ENCODE measurements at regions not wholly inside any gene's neighbourhood (a gene's known extent, or its start where the extent isn't known, plus 50 kb on each side); places are given as distances from the start of the nearest gene placed in this dataset.

DNA sequence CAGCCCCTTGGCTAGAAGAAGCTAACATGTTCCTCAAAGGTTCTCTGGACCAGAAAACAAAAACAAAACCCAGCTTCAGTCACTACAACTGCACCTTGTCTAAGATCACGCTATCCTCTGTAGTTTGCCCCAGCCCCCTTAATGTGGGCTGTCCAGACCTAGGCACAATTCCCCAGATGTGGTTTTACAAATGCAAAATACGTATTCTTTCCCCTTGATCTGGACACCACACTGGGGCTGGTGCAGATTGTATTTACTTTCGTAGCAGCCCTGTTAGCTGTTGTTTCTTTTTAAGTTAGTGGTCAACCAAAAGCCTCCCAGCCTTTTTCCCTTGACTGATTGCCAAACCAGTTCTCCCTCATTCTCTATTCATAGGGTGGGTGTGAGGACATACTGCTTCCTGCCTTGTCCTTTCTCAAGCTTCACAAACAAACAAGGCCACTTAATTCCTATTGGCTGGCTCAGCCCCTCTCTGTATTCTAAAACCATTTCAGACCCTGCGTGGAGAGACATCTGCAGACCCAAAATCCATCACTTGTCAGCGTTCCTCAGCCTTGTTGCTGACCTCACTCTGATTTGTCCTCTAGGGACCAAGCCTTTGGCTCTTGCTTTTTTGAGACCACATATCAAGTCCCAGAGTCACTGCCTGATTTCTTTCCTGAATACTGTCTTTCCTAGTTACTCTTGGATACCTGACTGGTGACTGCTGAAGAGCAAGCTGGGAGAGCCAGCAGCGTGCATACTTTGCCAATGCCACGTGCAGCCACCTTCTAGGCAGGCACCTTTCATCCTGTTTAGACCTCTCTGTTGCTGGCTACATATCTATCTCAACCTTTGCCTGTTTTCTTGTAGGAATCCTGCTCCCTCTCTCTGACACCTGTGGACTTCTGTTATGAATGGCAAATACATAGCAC lies 96.4 kb upstream of the RAB3GAP2 start:
- DNase-seq (no peak), ATAC-seq (ENCODE audit: insufficient read depth, low read depth) (no peak)
- Histone ChIP-seq H2AFZ (ENCODE audit: low read depth, low read length) (no peak overlapping the region), H3K36me3 (ENCODE audit: insufficient read depth, low read length) (no peaks in the 10 kb centered on the region), H3K27me3 (ENCODE audit: insufficient read depth, low read length, poor library complexity) (no peaks in the 10 kb centered on the region), H3K27ac (ENCODE audit: low read length) (no peak overlapping the region), H3K79me2 (ENCODE audit: insufficient read depth, low read length) (no peaks in the 10 kb centered on the region), H3K4me3 (ENCODE audit: low read depth in 1 of 2, low read length in 2 of 2) (no peak overlapping the region), H3K9ac (ENCODE audit: low read depth, low read length) (no peak overlapping the region), H3K4me1 (ENCODE audit: insufficient read depth, low read length) (no peaks in the 10 kb centered on the region), H3K9me3 (ENCODE audit: insufficient read depth, low read length, severe bottlenecking) (no peaks in the 10 kb centered on the region), H4K20me1 (ENCODE audit: insufficient read depth, low read length) (no peaks in the 10 kb centered on the region), H3K4me2 (ENCODE audit: insufficient read depth, low read length) (no peak overlapping the region)
- no peak for TF ChIP-seq EZH2 (IDR thresholded peaks at IDR 0.05; ENCODE audit: borderline replicate concordance, low read depth, low read length, severe bottlenecking)
- TF ChIP-seq, protein P1, sequence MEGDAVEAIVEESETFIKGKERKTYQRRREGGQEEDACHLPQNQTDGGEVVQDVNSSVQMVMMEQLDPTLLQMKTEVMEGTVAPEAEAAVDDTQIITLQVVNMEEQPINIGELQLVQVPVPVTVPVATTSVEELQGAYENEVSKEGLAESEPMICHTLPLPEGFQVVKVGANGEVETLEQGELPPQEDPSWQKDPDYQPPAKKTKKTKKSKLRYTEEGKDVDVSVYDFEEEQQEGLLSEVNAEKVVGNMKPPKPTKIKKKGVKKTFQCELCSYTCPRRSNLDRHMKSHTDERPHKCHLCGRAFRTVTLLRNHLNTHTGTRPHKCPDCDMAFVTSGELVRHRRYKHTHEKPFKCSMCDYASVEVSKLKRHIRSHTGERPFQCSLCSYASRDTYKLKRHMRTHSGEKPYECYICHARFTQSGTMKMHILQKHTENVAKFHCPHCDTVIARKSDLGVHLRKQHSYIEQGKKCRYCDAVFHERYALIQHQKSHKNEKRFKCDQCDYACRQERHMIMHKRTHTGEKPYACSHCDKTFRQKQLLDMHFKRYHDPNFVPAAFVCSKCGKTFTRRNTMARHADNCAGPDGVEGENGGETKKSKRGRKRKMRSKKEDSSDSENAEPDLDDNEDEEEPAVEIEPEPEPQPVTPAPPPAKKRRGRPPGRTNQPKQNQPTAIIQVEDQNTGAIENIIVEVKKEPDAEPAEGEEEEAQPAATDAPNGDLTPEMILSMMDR (IDR thresholded peaks at IDR 0.05; ENCODE audit: borderline replicate concordance, extremely low read depth, low read length, poor library complexity, severe bottlenecking): no peak

DNA sequence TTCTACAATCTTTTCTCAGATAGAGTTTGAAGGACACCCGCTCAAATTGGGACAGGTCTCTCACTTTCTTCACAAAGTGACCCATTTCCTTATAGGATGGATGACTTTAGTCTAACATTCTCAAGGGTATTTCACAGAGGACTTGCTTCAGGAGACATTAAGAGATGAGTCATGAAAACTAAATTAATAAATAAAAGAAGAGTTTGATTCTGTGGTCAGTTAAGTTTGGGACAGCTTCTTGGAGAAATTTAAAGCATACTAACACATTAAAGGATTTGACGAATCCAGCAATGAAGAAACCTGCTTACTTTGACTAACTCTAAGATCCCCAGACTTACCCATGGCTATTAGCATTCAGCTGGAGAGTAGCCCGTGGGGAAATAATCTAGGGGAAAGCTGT lies 95.6 kb upstream of the RAB3GAP2 start:
- ATAC-seq (ENCODE audit: insufficient read depth, low read depth) (no peak), DNase-seq (no peak)
- H3K9me3 ChIP-seq (ENCODE audit: insufficient read depth, low read length, severe bottlenecking): no peaks in the 10 kb centered on the region
- no peak overlapping the region for H2AFZ ChIP-seq (ENCODE audit: low read depth, low read length)
- TF ChIP-seq EZH2 (IDR thresholded peaks at IDR 0.05; ENCODE audit: borderline replicate concordance, low read depth, low read length, severe bottlenecking): no peak
- TF ChIP-seq, protein P1 (IDR thresholded peaks at IDR 0.05; ENCODE audit: borderline replicate concordance, extremely low read depth, low read length, poor library complexity, severe bottlenecking): no peak
- no peaks in the 10 kb centered on the region for H3K4me1 ChIP-seq (ENCODE audit: insufficient read depth, low read length)
- H3K9ac ChIP-seq (ENCODE audit: low read depth, low read length): no peak overlapping the region
- no peaks in the 10 kb centered on the region for H3K79me2 ChIP-seq (ENCODE audit: insufficient read depth, low read length)
- no peak overlapping the region for H3K4me2 ChIP-seq (ENCODE audit: insufficient read depth, low read length)
- H3K27me3 ChIP-seq (ENCODE audit: insufficient read depth, low read length, poor library complexity): no peaks in the 10 kb centered on the region
- no peak overlapping the region for H3K27ac ChIP-seq (ENCODE audit: low read length)
- H3K4me3 ChIP-seq (ENCODE audit: low read depth in 1 of 2, low read length in 2 of 2): no peak overlapping the region
- no peaks in the 10 kb centered on the region for H3K36me3 ChIP-seq (ENCODE audit: insufficient read depth, low read length)
- no peaks in the 10 kb centered on the region for H4K20me1 ChIP-seq (ENCODE audit: insufficient read depth, low read length)

DNA sequence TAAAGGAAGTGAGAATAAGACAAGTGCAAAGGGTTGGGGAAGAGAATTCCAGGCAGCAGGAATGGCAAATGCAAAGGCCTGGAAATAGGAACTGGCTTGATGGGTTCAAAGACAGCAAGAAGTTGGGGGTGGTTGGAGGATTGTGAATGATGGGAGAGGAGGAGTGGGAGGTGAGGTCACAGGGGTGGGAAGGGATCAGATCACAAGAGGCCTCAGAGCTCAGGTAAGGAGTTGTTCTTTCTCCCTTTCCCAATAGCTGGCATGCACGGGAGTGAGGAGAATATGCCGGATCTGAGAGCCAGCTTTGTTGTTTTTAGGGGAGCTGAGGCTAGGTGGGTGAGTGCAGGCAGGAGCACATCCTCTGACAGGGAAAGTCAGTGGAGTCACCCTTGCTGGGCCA lies 94.0 kb upstream of the RAB3GAP2 start:
- no peak for DNase-seq

More for the DNA sequence above, 94.0 kb upstream of the RAB3GAP2 start:
- Histone ChIP-seq H3K79me2 (ENCODE audit: insufficient read depth, low read length) (no peaks in the 10 kb centered on the region), H3K36me3 (ENCODE audit: insufficient read depth, low read length) (no peaks in the 10 kb centered on the region), H3K27me3 (ENCODE audit: insufficient read depth, low read length, poor library complexity) (no peaks in the 10 kb centered on the region), H4K20me1 (ENCODE audit: insufficient read depth, low read length) (no peaks in the 10 kb centered on the region), H3K27ac (ENCODE audit: low read length) (no peak overlapping the region), H3K9ac (ENCODE audit: low read depth, low read length) (no peak overlapping the region), H3K4me3 (ENCODE audit: low read depth in 1 of 2, low read length in 2 of 2) (no peak overlapping the region), H3K4me1 (ENCODE audit: insufficient read depth, low read length) (no peaks in the 10 kb centered on the region), H2AFZ (ENCODE audit: low read depth, low read length) (no peak overlapping the region), H3K9me3 (ENCODE audit: insufficient read depth, low read length, severe bottlenecking) (no peaks in the 10 kb centered on the region), H3K4me2 (ENCODE audit: insufficient read depth, low read length) (no peak overlapping the region)
- ATAC-seq (ENCODE audit: insufficient read depth, low read depth): no peak
- TF ChIP-seq, protein P1 (IDR thresholded peaks at IDR 0.05; ENCODE audit: borderline replicate concordance, extremely low read depth, low read length, poor library complexity, severe bottlenecking): no peak
- TF ChIP-seq EZH2 (IDR thresholded peaks at IDR 0.05; ENCODE audit: borderline replicate concordance, low read depth, low read length, severe bottlenecking): no peak
